ENCODE measurements at regions not wholly inside any gene's neighbourhood (a gene's known extent, or its start where the extent isn't known, plus 50 kb on each side); places are given as distances from the start of the nearest gene placed in this dataset.

- DNase-seq (ENCODE audit: low spot score): no peak
Observed at GRCh38 chr12:107523775-107524535, 161.6 kb upstream of the PWP1 start.

- no peak for DNase-seq (ENCODE audit: low spot score)
Observed at GRCh38 chr12:107525063-107525718, 160.4 kb upstream of the PWP1 start.

GRCh38 chr12:107525719-107526554, 159.7 kb upstream of the PWP1 start:
- DNase-seq (ENCODE audit: low spot score): no peak

GRCh38 chr12:107526555-107527180, 158.9 kb upstream of the PWP1 start:
- no peak for DNase-seq (ENCODE audit: low spot score)

GRCh38 chr12:107528731-107529365, 156.8 kb upstream of the PWP1 start:
- no peak for DNase-seq (ENCODE audit: low spot score)

- DNase-seq (ENCODE audit: low spot score): no peak
Observed at GRCh38 chr12:107529991-107530390, 155.6 kb upstream of the PWP1 start.

GRCh38 chr12:107530701-107531100, 154.9 kb upstream of the PWP1 start:
- DNase-seq (ENCODE audit: low spot score): no peak

- no peak for DNase-seq (ENCODE audit: low spot score)
Observed at GRCh38 chr12:107533218-107533617, 152.4 kb upstream of the PWP1 start.

- DNase-seq (ENCODE audit: low spot score): no peak
Observed at GRCh38 chr12:107536613-107537012, 149.0 kb upstream of the PWP1 start.

GRCh38 chr12:107537464-107538119, 148.0 kb upstream of the PWP1 start:
- no peak for DNase-seq (ENCODE audit: low spot score)

GRCh38 chr12:107539196-107539939, 146.2 kb upstream of the PWP1 start:
- DNase-seq (ENCODE audit: low spot score): no peak

GRCh38 chr12:107541001-107541705, 144.4 kb upstream of the PWP1 start:
- DNase-seq (ENCODE audit: low spot score): no peak

GRCh38 chr12:107543416-107543815, 142.2 kb upstream of the PWP1 start:
- no peak for DNase-seq (ENCODE audit: low spot score)

GRCh38 chr12:107543841-107544240, 141.8 kb upstream of the PWP1 start:
- no peak for DNase-seq (ENCODE audit: low spot score)

- DNase-seq (ENCODE audit: low spot score): no peak
Observed at GRCh38 chr12:107544937-107545336, 140.7 kb upstream of the PWP1 start.

- DNase-seq (ENCODE audit: low spot score): no peak
Observed at GRCh38 chr12:107545737-107546353, 139.8 kb upstream of the PWP1 start.

- no peak for DNase-seq (ENCODE audit: low spot score)
Observed at GRCh38 chr12:107547389-107547788, 138.2 kb upstream of the PWP1 start.

GRCh38 chr12:107549651-107550480, 135.7 kb upstream of the PWP1 start:
- no peak for DNase-seq (ENCODE audit: low spot score)

Data from H4 (cell line).